Loucy (cell line): ENCODE measurements at regions not wholly inside any gene's neighbourhood (a gene's known extent, or its start where the extent isn't known, plus 50 kb on each side); places are given as distances from the start of the nearest gene placed in this dataset.

Experiments
- EZH2phosphoT487 ChIP-seq: fragments of 200-600 bp; IDR thresholded peaks from 2 replicates; pipeline ENCODE4 v1.6.1; 2018; ENCODE audit warnings: antibody characterized with exemption, mild to moderate bottlenecking, moderate library complexity, borderline replicate concordance
- TF ChIP-seq, protein P1 (sequence below): fragments of 200-600 bp; sonication (generic); conservative IDR thresholded peaks from 2 replicates; pipeline ENCODE4 v1.5.1; 2014; ENCODE audit warnings: mild to moderate bottlenecking, antibody characterized with exemption, low read length

DNA sequence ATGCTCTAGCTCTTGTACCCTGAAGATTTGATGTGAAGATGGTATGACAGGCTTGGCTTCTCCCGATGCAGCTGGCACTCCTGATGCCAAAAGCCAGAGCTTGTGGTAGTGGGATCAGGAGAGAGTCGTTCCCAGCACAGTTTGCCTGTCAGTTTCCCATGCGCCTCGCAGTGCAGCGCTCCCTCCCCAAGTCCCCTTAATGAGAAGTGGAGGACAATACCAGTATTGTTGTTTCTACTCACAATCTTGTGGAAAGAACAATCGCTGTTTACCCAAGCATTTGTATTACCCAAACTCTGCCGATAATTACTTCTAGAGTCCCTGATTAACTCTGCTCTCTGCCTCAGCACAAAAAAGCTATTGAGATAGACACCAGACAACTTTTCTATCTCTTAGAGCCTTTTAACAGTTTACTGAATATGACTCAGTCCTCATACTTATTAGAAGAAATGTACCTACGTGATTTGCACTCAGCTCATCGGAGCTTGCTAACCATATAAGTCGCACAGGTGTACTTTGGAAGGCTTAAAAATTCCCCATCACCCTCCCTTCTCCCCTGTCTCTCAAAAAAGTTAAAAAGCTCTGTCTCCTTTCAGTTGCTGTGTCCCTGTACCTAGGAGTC, 283.2 kb upstream of the TMEM161B start:
- TF ChIP-seq, protein P1, sequence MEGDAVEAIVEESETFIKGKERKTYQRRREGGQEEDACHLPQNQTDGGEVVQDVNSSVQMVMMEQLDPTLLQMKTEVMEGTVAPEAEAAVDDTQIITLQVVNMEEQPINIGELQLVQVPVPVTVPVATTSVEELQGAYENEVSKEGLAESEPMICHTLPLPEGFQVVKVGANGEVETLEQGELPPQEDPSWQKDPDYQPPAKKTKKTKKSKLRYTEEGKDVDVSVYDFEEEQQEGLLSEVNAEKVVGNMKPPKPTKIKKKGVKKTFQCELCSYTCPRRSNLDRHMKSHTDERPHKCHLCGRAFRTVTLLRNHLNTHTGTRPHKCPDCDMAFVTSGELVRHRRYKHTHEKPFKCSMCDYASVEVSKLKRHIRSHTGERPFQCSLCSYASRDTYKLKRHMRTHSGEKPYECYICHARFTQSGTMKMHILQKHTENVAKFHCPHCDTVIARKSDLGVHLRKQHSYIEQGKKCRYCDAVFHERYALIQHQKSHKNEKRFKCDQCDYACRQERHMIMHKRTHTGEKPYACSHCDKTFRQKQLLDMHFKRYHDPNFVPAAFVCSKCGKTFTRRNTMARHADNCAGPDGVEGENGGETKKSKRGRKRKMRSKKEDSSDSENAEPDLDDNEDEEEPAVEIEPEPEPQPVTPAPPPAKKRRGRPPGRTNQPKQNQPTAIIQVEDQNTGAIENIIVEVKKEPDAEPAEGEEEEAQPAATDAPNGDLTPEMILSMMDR: no peak
- TF ChIP-seq EZH2phosphoT487: no peak
